K562 (cell line): ENCODE measurements at regions not wholly inside any gene's neighbourhood (a gene's known extent, or its start where the extent isn't known, plus 50 kb on each side); places are given as distances from the start of the nearest gene placed in this dataset.

Experiments
- SMARCE1 ChIP-seq: fragments of 450-650 bp; IDR thresholded peaks from 2 replicates; pipeline ENCODE4 v1.7.1; 2016; ENCODE audit warnings: mild to moderate bottlenecking
- ZHX1 ChIP-seq: fragments of 150-350 bp; conservative IDR thresholded peaks from 2 replicates; pipeline ENCODE4 v1.6.1; 2014; ENCODE audit warnings: low read length

DNA sequence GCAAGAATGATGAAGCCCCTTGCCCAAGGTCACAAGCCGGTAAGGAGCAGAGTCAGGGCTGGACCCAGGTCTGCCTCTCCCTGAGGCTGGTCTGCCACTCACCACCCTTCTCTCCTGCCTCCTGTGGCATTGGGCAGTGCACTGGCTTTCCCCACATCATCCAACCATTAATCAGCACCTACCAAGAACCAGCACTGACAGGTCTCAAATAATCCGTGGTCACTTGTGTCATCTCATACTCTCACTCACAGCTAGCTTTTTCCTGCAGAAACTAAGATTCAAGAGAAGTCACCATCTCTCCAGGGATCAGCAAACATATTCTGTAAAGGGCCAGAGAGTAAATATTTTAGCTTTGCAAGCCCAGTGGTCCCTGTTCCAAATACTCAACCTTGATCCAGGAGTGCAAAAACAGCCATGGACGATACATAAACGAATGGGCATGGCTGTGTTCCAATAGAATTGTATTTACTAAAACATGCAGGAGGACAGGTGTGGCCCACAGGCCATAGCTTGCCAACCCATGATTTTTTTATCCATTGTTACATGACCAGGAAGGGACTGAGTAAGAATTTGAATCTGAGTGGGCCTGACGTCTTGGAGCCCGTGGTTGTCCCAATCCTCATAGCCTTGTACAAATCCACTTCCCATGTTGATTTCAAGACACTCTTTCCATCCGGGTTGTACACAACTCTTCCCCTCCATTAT is 374.2 kb downstream of the BCL11B start:
- no peak for TF ChIP-seq SMARCE1
- TF ChIP-seq ZHX1, result no peak
